SJSA1 (cell line): ENCODE measurements at regions not wholly inside any gene's neighbourhood (a gene's known extent, or its start where the extent isn't known, plus 50 kb on each side); places are given as distances from the start of the nearest gene placed in this dataset.
A peak's percentile ranks its signal among the peaks of the same experiment; 100 is the strongest.

Experiments
- DNase-seq, 2 experiments: peaks; one replicate each; pipeline ENCODE4 v3.0.0-alpha.2; 2015 to 2020; ENCODE audit warnings: low spot score in 2 of 2, low read depth in 1 of 2
- H3K27ac ChIP-seq: fragments of 250-450 bp; sonication (Bioruptor Pico); 2 replicates; pipeline ENCODE4 v1.5.1; 2020; ENCODE audit warnings: mild to moderate bottlenecking, moderate library complexity
- H3K27me3 ChIP-seq: fragments of 250-450 bp; sonication (Bioruptor Pico); replicated peaks from 2 replicates; pipeline ENCODE4 v1.5.1; 2020; ENCODE audit warnings: mild to moderate bottlenecking, moderate library complexity
- H3K36me3 ChIP-seq: fragments of 250-450 bp; sonication (Bioruptor Pico); 2 replicates; pipeline ENCODE4 v1.5.1; 2020; ENCODE audit warnings: mild to moderate bottlenecking
- H3K4me1 ChIP-seq: fragments of 250-450 bp; sonication (Bioruptor Pico); replicated peaks from 2 replicates; pipeline ENCODE4 v1.6.1; 2021; ENCODE audit warnings: mild to moderate bottlenecking
- H3K4me3 ChIP-seq: fragments of 250-450 bp; sonication (Bioruptor Pico); 2 replicates; pipeline ENCODE4 v1.5.1; 2020; ENCODE audit warnings: mild to moderate bottlenecking
- H3K9me3 ChIP-seq: fragments of 250-450 bp; sonication (Bioruptor Pico); replicated peaks from 2 replicates; pipeline ENCODE4 v1.5.1; 2020; ENCODE audit warnings: mild to moderate bottlenecking

DNA sequence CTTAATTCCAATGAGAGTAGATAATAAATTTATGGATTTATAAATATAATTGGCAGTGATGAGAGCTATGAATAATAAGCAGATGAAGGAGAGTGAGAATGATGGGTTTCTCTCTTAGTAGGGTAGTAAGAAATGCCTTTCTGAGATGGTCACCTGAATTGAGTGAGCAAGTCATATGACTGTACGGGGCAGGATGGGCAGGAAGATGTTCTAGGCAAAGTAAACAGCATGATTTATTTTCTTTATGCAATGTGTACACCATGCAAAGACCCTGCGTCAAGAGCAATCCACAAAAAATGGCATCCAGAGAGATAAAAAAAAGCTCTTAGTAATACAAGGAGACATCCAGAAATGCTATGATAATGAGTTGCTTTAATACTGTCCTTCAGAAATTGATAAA is 409.9 kb downstream of the HLX start:
- Histone ChIP-seq H3K36me3 (no peaks in the 10 kb centered on the region), H3K4me3 (no peak overlapping the region)
- DNase-seq = no peak

DNA sequence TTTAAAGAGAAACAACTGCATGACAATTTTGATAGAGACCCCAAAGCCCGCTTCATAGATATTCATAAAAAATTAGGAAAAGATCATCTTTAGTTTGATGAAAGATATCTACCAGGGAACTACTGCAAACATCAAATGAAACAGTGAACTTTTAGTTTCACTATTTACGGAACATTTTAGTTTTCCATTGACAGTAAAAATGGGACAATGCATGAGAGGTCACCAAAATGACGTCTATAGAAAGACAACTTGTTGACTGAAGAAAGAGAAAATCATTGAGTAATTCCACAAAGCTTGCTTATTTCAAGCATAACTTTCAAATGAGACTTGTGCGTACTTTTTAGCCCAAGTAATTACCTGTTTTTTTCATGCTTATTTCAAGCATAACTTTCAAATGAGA is 411.4 kb downstream of the HLX start:
- DNase-seq = no peak
- H3K9me3 ChIP-seq = no peaks in the 10 kb centered on the region

More for the DNA sequence above, 409.9 kb downstream of the HLX start:
- H3K27me3 ChIP-seq = no peaks in the 10 kb centered on the region
- H3K27ac ChIP-seq = no peak overlapping the region
- H3K4me1 ChIP-seq = peaks cover 9% of the 10 kb centered on the region; the same call in 1 of the 2 replicates
- no peaks in the 10 kb centered on the region for H3K9me3 ChIP-seq

DNA sequence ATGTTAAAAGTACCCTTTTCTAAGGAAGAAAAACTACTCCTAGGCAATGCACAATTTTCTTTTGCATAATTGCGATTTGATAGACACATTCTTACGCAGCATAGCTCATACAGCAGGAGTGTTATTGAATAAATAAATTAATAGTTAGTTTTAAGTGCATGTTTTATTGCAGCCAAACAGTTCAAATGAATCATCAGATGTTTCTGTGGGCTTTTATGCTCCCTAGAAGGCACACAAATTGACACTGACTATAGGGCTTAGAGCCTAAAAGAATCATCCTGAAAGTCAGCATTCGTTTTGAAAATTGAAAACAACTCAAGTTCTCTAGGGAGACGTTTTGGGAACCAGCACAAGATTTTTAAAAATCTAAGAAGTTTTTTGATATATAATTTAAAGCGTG is 411.9 kb downstream of the HLX start:
- H3K4me1 ChIP-seq = peaks cover 9% of the 10 kb centered on the region; the same call in 1 of the 2 replicates
- H3K4me3 ChIP-seq = no peak overlapping the region
- no peak overlapping the region for H3K27ac ChIP-seq
- DNase-seq = no peak
- no peaks in the 10 kb centered on the region for H3K27me3 ChIP-seq
- H3K36me3 ChIP-seq = no peaks in the 10 kb centered on the region
- no peaks in the 10 kb centered on the region for H3K9me3 ChIP-seq

More for the DNA sequence above, 411.4 kb downstream of the HLX start:
- Histone ChIP-seq H3K27ac (no peak overlapping the region), H3K4me3 (no peak overlapping the region), H3K36me3 (no peaks in the 10 kb centered on the region), H3K4me1 (peaks cover 9% of the 10 kb centered on the region; the same call in 1 of the 2 replicates), H3K27me3 (no peaks in the 10 kb centered on the region)

DNA sequence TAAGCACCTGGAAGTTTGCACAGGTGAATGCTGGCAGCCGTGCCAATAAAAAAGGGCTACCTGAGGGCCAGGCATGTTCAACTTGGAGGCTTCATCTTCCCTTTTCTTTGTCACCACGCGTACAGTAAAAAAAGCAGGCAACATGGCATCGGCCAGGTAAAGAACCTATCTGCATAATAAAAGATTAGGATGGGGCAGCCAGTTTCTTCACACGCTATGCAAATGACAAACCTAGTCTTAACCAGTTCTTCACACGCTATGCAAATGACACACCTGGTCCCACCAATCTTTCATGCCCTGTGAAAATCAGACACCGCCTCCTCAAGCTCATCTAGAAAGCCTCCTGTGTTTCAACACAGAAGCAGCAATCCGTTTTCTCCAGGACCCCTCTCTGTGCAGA is 413.4 kb downstream of the HLX start:
- H3K36me3 ChIP-seq = no peaks in the 10 kb centered on the region

DNA sequence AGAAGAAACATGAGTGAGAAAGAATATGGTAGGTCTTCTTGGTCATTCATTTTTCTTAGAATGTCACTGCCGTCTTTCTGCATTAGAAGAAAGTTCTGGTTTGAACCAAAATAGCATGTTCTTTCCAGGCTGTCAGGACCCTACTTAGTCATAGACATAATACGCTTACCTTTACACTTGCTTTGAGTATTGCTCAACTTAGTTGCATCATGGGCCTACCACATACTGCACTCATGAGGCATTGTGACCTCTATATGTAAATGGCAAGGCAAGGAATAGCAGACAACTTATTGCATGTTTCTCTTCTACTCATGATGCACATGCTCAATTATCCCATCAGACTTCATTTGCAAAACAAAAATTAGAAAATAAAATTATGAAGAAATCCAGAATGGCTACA is 415.0 kb downstream of the HLX start:
- DNase-seq = no peak

More for the DNA sequence above, 413.4 kb downstream of the HLX start:
- Histone ChIP-seq H3K27me3 (no peaks in the 10 kb centered on the region), H3K9me3 (no peaks in the 10 kb centered on the region), H3K4me1 (peaks cover 9% of the 10 kb centered on the region; the same call in 1 of the 2 replicates), H3K4me3 (no peak overlapping the region), H3K27ac (no peak overlapping the region)
- no peak for DNase-seq

DNA sequence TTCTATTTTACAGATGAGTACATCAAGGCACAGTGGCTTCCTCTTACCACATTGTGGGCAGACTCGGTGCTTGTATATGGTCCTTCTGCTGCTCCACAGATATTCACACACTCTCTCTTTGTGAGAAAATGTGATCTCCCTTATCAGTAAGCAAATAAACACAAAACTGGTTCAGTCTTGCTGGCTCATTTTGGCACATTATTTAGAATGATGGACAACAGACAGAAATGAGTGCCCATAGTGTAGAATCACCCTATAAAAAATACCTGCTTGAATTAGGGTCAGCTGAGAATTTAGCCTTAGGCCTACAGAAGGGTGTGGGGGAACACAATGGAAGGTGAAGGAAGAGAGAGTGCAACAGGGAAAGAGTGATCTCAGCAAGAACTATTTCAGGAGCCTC is 423.1 kb downstream of the HLX start:
- Histone ChIP-seq H3K9me3 (no peaks in the 10 kb centered on the region), H3K4me1 (peaks cover 6% of the 10 kb centered on the region; the same call in 1 of the 2 replicates), H3K36me3 (no peaks in the 10 kb centered on the region), H3K27ac (no peak overlapping the region), H3K27me3 (no peaks in the 10 kb centered on the region), H3K4me3 (no peak overlapping the region)
- no peak for DNase-seq

More for the DNA sequence above, 415.0 kb downstream of the HLX start:
- H3K36me3 ChIP-seq = no peaks in the 10 kb centered on the region
- no peak overlapping the region for H3K4me3 ChIP-seq
- H3K4me1 ChIP-seq = peaks cover 9% of the 10 kb centered on the region; the same call in 1 of the 2 replicates
- H3K27me3 ChIP-seq = no peaks in the 10 kb centered on the region
- no peak overlapping the region for H3K27ac ChIP-seq
- no peaks in the 10 kb centered on the region for H3K9me3 ChIP-seq

DNA sequence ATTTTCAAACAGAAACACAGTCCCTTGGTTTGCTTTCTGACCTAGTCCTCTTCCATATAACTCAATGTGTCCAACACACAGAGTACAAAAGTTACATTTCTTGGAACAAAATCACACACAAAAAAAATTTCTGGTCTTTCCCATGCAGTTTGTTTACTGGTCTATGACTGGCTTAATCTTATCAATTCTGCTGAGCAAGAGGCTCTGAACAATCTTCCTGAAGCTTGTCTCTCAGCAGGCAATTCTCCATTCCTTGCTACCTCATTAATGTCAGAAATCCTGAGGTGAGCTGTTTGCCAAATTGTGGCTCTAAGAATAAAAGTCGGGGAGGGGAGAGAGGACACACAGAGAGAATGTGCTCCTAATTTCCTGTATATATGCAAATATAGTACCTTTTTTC is 423.6 kb downstream of the HLX start:
- Histone ChIP-seq H3K27me3 (no peaks in the 10 kb centered on the region), H3K36me3 (no peaks in the 10 kb centered on the region), H3K4me3 (no peak overlapping the region), H3K27ac (no peak overlapping the region), H3K4me1 (peaks cover 6% of the 10 kb centered on the region; the same call in 1 of the 2 replicates), H3K9me3 (no peaks in the 10 kb centered on the region)
- no peak for DNase-seq

DNA sequence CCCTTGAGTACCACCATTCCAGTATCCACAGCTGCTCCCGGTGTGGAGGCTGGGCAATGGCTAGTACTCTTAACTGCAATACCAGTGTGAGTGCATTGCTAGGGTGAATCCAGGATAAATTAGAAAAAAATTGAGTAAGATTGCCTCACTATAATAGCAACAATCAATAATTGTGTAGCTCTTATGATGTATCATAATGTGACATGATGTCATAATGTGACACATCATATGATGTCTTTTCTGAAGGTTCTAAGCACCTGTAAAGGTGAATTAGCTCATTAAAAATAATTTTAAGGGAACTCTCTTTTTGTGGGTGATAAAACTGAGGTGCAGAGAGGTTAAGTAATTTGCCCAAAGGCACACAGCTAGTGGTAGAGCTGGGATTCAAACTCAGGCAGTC is 424.4 kb downstream of the HLX start:
- Histone ChIP-seq H3K27ac (no peak overlapping the region), H3K36me3 (no peaks in the 10 kb centered on the region), H3K4me3 (no peak overlapping the region), H3K27me3 (no peaks in the 10 kb centered on the region), H3K4me1 (peaks cover 6% of the 10 kb centered on the region; the same call in 1 of the 2 replicates), H3K9me3 (no peaks in the 10 kb centered on the region)
- DNase-seq = no peak

DNA sequence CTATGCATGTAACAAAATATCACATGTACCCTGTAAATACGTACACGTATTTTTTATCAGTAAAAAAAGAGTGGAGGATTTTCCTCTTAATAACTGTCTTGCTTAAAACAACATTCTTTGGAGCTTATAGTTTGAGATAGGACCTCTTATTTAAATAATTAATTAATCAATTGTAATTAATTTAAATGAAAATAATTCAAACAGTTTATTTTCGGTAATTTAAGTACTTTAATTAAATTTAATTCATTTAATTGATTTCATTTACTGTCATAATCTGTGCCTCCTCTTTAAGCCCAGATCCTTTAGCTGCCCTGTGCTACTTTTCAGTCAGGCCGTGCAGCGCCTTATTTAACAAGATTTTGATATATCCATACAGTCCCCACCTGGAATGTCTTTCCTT is 427.0 kb downstream of the HLX start:
- no peak for DNase-seq
- Histone ChIP-seq H3K27ac (no peak overlapping the region), H3K36me3 (no peaks in the 10 kb centered on the region), H3K9me3 (no peaks in the 10 kb centered on the region), H3K4me1 (0 out of 2 replicates have a peak, but pooled peaks cover 3% of the 10 kb centered on the region), H3K4me3 (no peak overlapping the region), H3K27me3 (no peaks in the 10 kb centered on the region)

DNA sequence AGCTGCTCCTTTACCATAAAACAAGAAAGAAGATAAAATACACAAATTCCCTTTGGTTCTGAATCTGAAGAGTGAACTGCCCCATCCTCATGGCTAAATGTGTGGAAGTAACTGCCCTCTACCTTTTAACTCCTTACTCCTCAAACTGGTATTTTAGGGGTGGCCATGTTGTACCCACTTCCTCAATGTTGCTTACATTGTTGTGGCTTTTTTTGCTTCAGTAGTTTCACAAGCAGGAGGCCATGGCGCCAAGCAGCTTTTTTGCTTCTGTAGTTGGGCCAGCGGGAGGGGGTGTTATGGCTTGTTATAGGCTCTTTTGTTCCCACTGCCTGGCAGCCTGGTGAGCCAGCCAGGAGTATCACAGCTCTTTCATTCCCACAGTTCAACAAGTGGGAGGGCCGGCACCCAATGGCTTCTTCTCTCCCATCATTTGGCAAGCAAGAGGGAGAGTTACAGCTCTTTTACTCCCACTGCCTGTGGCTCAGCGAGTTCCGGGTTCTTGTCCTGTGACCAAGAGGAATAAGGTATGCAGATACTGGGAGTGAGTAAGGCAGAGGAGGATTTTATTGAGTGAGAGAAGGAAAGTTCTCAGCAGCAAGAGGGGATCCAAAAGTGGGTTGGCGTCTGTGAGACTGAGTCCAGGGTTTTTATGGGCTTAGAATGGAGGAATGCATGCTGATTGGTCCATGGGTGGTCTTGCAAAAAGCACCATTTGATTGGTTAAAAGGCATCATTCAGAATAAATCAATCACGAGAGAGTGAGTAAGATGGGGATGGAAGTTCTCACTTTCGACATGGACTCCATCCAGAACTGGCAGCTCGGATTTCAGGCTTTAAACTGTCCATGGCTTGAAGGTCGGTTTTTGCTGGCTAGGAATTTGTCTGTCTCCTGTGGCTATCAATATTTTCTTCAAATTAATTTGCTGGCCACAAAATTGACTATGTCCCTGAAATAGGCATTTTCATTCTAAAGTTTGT is 429.6 kb downstream of the HLX start:
- peaks cover 7% of the 10 kb centered on the region for H3K4me1 ChIP-seq
- DNase-seq = no peak
- no peak overlapping the region for H3K27ac ChIP-seq
- H3K27me3 ChIP-seq = no peaks in the 10 kb centered on the region
- no peaks in the 10 kb centered on the region for H3K36me3 ChIP-seq
- H3K9me3 ChIP-seq = no peaks in the 10 kb centered on the region
- H3K4me3 ChIP-seq = no peak overlapping the region

DNA sequence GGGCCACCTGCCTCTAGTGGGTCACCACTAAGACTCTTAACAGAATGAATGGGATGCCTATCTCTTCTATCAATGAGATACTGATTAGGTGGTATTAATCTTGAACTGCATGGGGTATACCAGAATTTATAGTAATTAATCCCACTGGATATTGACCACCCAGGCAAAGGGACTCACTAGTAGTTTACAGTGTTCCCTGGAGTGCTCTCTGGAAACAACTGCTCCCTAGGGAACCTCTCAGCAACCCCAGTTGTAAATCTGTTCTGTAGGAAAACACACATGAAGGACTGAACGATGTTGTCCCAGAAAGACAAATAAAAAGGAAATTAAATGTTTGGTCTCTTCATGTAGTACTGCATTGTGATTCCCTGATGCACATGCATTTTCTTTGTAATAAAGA is 430.5 kb downstream of the HLX start:
- H3K4me1 ChIP-seq = peaks cover 7% of the 10 kb centered on the region
- H3K36me3 ChIP-seq = no peaks in the 10 kb centered on the region
- no peak overlapping the region for H3K4me3 ChIP-seq
- DNase-seq = no peak
- no peaks in the 10 kb centered on the region; the same call in 1 of the 2 replicates for H3K9me3 ChIP-seq
- H3K27ac ChIP-seq = no peak overlapping the region
- H3K27me3 ChIP-seq = no peaks in the 10 kb centered on the region

DNA sequence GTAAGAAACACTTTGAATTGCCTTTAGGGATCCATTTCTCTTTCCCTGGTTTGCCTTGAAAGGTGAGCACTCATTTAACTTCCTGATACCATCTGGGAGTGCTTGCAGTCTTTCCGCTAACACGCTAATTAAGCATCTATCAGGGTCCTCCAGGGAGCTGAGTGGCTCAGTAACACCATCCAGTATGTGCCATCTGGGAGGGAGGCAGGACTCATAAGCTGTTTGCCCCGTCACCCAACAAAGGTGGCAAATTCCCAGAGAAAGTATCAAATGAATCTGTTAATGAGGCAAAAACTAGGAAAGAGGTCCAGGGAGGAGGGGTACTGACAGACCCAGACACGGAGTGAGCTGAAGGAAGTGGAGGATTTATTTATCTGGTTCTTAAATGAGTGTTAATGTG is 430.9 kb downstream of the HLX start:
- Histone ChIP-seq H3K9me3 (no peaks in the 10 kb centered on the region; the same call in 1 of the 2 replicates), H3K27ac (no peak overlapping the region), H3K27me3 (no peaks in the 10 kb centered on the region), H3K4me1 (peaks cover 11% of the 10 kb centered on the region), H3K36me3 (no peaks in the 10 kb centered on the region), H3K4me3 (no peak overlapping the region)
- no peak for DNase-seq

DNA sequence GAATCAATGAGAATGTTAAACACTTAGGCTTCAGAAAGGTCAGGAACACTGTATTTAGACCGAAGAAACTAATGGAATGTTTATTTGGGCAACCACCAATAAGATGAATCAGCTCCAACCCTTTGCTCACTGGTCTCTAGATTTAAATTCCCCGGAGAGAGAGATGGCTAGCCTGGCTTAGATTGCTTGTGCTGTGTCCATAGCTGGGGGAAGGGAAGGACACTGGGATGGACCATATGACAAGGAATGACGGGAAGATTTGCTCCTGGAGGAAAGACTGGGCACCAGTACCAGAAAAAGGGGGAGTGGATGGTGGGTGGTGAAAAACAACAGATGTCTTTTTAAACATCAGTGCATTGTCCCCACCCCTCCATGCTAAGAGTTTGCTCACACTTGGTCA is 426.6 kb downstream of the DUSP10 start:
- H3K36me3 ChIP-seq = no peaks in the 10 kb centered on the region
- DNase-seq = peak in 1 of 2 experiments; percentile 39
- H3K9me3 ChIP-seq = no peaks in the 10 kb centered on the region; the same call in 1 of the 2 replicates
- H3K27ac ChIP-seq = no peak overlapping the region
- no peaks in the 10 kb centered on the region for H3K27me3 ChIP-seq
- peaks cover 18% of the 10 kb centered on the region for H3K4me1 ChIP-seq
- H3K4me3 ChIP-seq = no peak overlapping the region

DNA sequence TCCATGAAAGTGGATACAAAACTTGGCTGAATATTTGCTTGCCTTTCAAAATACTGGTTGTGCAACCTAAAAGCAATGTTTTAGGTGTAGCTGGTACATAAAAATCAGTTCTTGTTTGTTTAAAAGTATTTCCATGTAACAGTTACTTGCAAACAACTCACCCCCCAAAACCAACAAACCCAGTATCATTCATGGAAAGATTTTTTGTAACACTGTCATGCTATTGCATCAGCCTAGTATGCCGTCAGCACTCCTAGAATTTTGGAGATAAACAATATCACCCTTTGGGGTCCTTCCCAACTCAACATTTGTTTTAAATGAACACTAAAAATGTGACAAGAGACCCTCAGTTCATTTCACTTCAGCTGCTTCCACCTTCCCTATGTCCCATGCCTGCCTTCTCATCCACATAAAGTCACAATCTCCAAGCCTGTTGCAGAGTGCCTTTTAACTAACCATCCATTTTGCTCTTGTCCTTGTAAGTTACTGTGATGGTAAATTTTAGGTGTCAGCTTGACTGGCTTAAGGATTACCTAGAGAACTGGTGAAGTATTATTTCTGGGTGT is 425.3 kb downstream of the DUSP10 start:
- no peaks in the 10 kb centered on the region for H3K36me3 ChIP-seq
- peaks cover 18% of the 10 kb centered on the region for H3K4me1 ChIP-seq
- H3K27ac ChIP-seq = no peak overlapping the region
- H3K9me3 ChIP-seq = no peaks in the 10 kb centered on the region; the same call in 1 of the 2 replicates
- H3K4me3 ChIP-seq = no peak overlapping the region
- DNase-seq = no peak
- no peaks in the 10 kb centered on the region for H3K27me3 ChIP-seq
